H4 (cell line): ENCODE measurements at regions not wholly inside any gene's neighbourhood (a gene's known extent, or its start where the extent isn't known, plus 50 kb on each side); places are given as distances from the start of the nearest gene placed in this dataset.

Experiments used
- DNase-seq: peaks from one replicate; pipeline ENCODE4 v3.0.0-alpha.2; 2015; ENCODE audit warnings: low spot score

GRCh38 chr2:120606931-120607330 is 128.7 kb upstream of the GLI2 start:
- no peak for DNase-seq

- no peak for DNase-seq
Observed at GRCh38 chr2:120607506-120607905, 128.2 kb upstream of the GLI2 start.

DNA sequence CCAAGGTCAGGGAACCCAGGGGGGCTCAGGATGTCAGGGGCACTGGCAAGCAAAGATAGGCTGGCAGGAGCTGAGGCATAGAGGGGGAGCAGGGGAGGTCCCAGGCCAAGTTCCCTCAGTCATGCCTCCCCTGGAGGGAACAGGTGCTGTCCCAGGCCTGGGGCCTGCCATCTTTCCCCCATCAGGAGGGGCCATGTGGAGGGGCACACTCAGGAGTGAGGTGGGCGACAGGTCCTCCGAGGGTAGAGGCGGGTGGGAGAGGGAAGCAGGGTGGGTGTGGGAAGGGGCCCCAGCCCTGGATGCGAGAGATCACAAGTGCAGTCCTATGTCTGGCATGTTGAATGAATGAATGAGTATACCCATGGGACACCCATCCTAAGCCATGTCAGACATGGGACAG is 127.7 kb upstream of the GLI2 start:
- no peak for DNase-seq

DNA sequence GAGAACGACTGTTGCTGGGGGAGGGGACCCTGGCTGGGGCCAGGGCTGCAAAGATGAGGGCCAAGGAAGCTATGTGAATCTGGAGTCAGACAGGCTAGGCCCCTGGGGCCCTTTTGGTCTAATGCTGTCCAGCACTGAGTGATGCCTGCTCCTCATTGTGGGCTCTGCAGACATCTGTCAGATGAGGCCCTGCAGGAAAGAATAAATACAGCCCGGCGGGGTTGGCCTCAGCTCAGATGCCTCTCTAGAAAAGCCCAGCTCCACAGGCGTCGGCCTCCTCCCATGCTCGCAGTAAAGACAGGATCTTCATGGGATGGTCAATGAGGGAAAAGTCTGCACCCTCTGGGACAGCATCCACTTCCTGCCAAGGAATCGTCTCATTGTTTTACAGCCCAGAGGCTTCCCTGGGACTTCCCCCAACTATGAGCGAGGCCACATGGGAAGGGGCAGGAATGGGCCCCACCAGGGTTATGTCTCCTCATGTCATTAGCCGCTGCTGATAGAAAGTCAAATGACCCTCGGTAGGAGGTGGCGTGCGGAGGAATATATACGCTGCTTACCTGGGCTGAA is 125.8 kb upstream of the GLI2 start:
- no peak for DNase-seq

DNA sequence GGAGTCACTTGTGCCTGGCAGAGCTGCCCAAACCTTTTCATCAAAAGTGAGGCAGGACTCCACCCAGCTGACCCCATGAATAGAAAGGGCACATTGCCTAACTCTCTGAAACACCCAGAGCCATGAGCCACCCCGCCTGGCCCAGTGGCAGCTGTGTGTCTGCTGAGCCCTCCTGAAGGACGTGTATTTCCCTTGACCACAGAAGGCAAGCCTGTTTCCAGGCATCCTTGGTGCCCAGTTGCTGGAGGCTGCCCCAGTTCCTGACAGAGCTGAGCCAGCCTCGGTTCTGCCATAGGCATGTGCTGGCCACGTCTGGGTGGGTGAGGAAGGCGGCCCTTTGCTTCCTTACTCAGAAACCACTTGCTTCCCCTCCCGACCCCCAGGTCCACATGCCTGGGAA is 124.7 kb upstream of the GLI2 start:
- DNase-seq: no peak

DNA sequence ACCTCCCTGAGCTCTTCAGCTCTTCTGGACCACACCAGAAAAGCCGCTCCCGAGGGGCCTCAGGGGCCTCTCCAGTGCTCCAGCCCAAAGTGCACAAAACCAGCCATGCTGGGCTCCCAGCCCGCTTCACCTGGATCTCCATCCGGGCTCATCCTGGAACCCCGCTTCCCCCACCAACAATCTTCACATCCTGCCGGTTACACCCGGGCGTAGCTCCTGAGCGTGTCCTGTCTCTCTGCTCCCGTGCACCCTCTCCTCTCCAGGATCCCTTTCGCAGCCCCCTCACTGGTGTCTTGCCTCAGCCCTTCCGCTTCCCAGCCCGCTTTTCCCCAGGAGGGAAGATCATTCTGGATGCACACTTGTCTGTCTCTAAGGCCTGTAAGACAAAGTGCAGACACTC is 123.7 kb upstream of the GLI2 start:
- no peak for DNase-seq

GRCh38 chr2:120612471-120612870 is 123.2 kb upstream of the GLI2 start:
- no peak for DNase-seq

DNA sequence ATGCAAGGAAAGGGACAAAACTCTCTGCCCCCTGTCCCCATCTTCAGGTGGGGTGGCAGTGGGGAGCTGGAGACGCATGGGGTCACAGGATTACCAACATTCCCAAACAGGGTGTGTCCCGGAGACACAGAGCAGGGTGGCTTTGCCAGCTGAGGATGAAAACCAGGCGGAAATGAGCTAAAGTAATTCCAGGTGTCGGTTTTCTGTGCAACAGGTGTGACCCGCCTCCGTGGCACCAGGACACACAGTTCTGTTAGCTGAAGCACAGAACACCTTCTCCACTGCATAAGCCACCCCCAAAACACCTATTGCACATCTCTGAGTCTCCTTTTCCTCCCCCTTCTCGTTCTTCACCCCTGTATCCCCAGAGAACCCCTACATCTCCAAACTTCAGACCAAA is 122.7 kb upstream of the GLI2 start:
- DNase-seq: no peak

DNA sequence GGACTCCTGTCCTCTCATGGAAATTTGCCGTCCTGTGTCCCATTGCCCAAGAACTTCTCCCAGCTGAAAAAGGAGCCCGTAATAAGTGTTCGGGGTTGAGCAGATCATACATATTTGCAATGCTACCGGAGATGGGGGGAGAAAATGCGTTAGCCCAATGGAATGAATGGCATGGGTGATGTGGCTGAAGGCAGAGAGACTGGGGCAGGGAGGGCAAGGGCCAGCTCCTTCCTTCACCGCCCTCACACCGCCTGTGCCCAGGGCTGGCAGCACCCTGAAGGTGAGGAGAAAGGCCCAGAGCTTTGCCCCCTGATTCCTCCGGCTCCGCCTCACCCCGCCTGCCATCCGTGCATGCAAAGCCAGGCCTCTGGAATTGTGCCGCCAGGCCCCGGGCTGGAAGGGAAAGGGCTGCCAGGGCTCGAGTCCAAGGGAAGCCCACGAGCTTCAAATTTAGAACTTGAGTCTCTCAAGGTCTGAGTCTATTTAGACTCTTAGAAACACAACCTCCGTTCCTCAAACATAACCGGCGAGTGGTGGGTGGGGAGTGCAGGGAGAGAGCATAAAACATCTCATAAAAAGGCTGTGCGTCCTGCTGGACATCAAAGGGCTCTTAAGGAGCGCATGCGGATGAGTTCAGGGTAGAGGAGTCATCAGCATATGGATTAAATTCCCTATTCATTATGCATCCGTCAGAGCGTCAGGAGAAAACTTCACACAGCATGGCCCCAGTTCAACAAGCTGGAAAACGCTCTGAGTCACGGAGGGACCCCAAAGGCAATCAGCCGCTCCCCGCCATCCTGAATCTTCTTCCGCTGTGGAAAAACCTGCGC is 121.7 kb upstream of the GLI2 start:
- DNase-seq: no peak

- DNase-seq: no peak
Observed at GRCh38 chr2:120614901-120615300, 120.8 kb upstream of the GLI2 start.

- no peak for DNase-seq
Observed at GRCh38 chr2:120616261-120616660, 119.4 kb upstream of the GLI2 start.

- no peak for DNase-seq
Observed at GRCh38 chr2:120617055-120617454, 118.6 kb upstream of the GLI2 start.

DNA sequence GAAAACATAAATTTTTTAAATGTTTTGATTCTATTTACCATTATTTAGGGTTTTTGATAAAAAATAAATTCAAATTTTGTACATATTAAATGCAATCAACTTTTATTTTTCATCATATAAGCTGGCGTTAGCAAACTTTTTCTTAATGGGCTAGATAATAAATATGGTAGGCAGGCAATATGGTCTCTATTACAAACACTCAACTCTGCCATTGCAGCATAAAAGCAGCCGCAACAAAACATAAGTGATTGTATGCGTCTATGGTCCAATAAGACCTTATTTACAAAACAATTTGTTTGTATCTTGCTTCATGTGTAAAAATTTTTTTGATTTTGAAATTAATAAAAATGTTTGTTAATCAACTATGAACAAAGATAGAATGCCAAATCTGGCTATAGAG is 116.8 kb upstream of the GLI2 start:
- no peak for DNase-seq

DNA sequence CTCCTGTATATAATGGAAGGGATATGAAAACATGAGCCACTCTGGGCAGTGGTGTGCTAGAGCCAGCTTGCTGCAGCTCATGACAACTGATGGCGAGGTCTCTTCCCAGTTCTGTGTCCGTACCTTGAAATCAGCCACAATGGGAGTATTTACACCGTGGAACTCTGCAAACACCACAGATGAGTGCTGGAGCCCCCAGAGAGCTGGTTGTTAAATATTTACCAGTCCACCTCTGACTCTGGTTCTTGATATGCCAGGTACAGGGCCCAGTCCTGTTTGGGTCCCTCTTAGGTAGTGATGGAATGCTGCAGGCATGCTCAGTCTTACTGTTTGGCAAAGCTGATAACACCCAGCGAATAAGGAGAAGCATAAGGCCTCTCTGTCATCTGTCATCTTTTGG is 116.1 kb upstream of the GLI2 start:
- DNase-seq: no peak

DNA sequence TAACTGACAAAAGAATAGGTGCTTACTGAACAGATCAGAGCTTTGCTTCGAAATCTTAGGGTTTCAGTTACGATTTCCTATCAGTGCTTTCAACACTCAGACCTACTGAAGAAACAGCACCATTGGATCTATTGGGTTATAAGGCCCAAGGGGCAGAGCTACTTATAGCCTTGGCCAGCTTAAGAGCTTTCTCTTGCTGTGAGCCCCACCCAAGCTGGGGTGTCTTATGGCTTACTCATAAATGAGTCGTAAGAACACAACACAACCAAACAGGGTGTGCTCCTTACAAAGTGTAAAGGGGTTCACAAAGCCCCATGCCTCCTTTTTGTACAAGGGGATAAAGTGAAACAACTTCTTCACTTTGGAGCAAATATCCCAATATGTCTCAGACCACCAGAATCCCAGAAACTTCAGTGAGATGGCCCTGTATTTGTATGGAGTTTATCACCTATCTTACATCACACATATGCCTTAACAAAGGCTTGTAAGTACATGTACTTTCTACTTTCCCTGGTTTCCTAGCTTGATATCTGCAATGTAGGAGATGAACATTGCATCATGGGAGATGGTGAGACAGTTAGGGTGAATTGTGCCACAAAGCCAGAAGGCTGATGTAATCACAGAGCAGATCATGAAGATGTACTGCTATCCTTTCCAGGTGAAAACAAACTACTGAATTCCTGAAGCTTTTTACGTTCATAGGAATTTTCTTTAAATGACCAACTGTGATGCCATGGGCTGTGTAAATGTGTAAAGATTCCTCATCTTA is 115.5 kb upstream of the GLI2 start:
- DNase-seq: no peak

GRCh38 chr2:120622159-120622869 is 113.4 kb upstream of the GLI2 start:
- no peak for DNase-seq

- no peak for DNase-seq
Observed at GRCh38 chr2:120622886-120623753, 112.5 kb upstream of the GLI2 start.

- DNase-seq: no peak
Observed at GRCh38 chr2:120624061-120624737, 111.5 kb upstream of the GLI2 start.

DNA sequence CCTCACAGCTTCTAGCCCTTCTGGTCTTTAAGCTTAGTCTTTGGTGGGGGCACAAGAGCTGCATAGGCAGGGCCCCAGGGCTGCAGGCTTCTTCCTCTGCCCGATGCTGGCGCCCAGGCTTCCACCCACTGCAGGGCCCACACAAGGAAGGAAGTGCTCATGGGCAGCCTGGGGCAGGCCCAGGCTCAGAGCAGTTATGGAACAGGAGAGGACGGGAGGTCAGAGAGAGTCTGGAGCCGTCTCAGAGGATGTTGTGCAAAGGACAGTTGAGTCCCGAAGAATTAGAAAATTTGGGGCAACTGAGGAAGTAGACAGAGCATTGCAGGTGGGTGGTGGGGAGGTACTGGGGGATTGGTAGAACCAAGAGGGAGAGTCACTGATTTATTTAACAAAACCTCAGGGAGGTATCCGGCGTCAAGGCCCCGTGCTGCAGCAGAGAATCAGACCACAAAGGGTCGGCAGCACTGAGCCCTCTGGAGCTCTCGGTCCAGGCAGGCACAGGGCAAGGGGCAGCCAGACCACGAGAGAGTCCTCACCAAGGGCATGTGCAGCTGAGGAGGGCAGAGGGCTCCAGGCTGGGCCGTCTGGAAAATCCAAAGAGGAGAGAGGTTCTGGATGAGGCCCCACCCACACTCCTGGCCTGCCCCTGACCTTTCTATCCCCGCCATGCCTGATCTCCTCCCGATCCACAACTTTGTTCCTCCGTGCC is 110.8 kb upstream of the GLI2 start:
- no peak for DNase-seq
